Adrenal gland (tissue), 9 donors: ENCODE measurements at regions not wholly inside any gene's neighbourhood (a gene's known extent, or its start where the extent isn't known, plus 50 kb on each side); places are given as distances from the start of the nearest gene placed in this dataset.

ENCODE experiments used
- DNase-seq, 7 donors: peaks; one replicate each; pipeline ENCODE4 v3.0.0-alpha.2; 2019 to 2020
- H3K27ac ChIP-seq, 5 donors: fragments of 200-600 bp; sonication (generic) in 4 of 5; 1 replicate in 3 of 5; 2 replicates in 2 of 5; pipeline versions ENCODE4 v1.5.1 to v1.8.0; 2016 to 2020; ENCODE audit warnings: mild to moderate bottlenecking in 1 of 5
- H3K27me3 ChIP-seq: fragments of 200-600 bp; 2 replicates; pipeline ENCODE4 v1.8.0; 2021
- H3K36me3 ChIP-seq, 2 donors: fragments of 200-600 bp; replicated peaks in 1 of 2; 1 replicate in 1 of 2; 2 replicates in 1 of 2; pipeline versions ENCODE4 v1.5.1 to v1.8.0; 2018 to 2022
- H3K4me1 ChIP-seq, 2 donors: fragments of 200-600 bp; replicated peaks in 1 of 2; 1 replicate in 1 of 2; 2 replicates in 1 of 2; pipeline versions ENCODE4 v1.5.1 to v1.8.0; 2018 to 2021
- H3K4me3 ChIP-seq, 4 donors: fragments of 200-600 bp; sonication (generic) in 3 of 4; one replicate each; pipeline ENCODE4 v1.5.1; 2016 to 2018
- H3K9me3 ChIP-seq, 3 donors: fragments of 200-600 bp; sonication (generic) in 1 of 3; replicated peaks in 1 of 3; 1 replicate in 2 of 3; 2 replicates in 1 of 3; pipeline versions ENCODE4 v1.5.1 to v1.8.0; 2016 to 2021
- POLR2A ChIP-seq, 2 donors: fragments of 450-650 bp; IDR thresholded peaks; one replicate each; pipeline ENCODE4 v1.6.1; 2017; ENCODE audit warnings: antibody characterized with exemption in 2 of 2, mild to moderate bottlenecking in 2 of 2, moderate library complexity in 1 of 2
- WGBS, 4 donors: extraction: QIAGEN DNeasy Blood & Tissue Kit in 2 of 4; methylation state at CpG; one replicate each; pipeline versions ENCODE4 v1.1.5 to v1.1.7; 2013 to 2017; 5-methylcytosine and 5-hydroxymethylcytosine counted together
- intact Hi-C, 2 donors: fragments of 100-400 bp; cut with DNase I; formaldehyde crosslinking; loops; one replicate each; pipeline versions ENCODE4 v1.14.1 to v1.15.0; 2022 to 2023
- TF ChIP-seq, protein P1 (sequence below), 6 experiments: fragments of 450-650 bp in 4 of 6; fragments of 200-600 bp in 2 of 6; sonication (generic) in 1 of 6; IDR thresholded peaks; 1 replicate in 5 of 6; 2 replicates in 1 of 6; pipeline versions ENCODE4 v1.5.1 to v1.8.0; 2016 to 2021; ENCODE audit warnings: antibody characterized with exemption in 6 of 6, mild to moderate bottlenecking in 2 of 6, moderate library complexity in 1 of 6
- donor health status: healthy with polysubstance abuse.
- donor health status: Bipolar disorder and iron deficiency.
- donor health status: DM: yes; HTN: yes; CAD: no.
- donor health status: DM: no; HTN: no; CAD: no.
- donor health status: DM: no; HTN: no; CAD: no.

DNA sequence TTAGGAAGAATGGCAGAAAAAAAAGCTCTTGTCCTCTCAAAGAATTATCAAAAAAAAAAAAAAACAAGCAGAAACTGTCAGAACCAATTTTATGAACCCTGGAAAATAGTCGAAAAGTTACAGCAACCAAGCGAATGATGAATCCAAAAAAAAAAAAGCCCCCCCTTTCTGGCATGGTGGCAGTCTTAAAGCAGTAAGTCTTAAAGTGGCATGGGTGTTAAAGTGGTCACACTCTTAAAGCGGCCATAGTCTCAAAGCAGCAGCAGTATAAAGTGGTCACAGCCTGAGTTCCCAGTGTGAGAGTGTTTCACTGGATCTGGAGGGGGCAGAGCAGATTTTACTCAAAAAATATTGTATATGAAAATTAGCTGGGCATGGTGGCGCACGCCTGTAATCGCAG is 96.8 kb upstream of the RAB18 start:
- TF ChIP-seq, protein P1, sequence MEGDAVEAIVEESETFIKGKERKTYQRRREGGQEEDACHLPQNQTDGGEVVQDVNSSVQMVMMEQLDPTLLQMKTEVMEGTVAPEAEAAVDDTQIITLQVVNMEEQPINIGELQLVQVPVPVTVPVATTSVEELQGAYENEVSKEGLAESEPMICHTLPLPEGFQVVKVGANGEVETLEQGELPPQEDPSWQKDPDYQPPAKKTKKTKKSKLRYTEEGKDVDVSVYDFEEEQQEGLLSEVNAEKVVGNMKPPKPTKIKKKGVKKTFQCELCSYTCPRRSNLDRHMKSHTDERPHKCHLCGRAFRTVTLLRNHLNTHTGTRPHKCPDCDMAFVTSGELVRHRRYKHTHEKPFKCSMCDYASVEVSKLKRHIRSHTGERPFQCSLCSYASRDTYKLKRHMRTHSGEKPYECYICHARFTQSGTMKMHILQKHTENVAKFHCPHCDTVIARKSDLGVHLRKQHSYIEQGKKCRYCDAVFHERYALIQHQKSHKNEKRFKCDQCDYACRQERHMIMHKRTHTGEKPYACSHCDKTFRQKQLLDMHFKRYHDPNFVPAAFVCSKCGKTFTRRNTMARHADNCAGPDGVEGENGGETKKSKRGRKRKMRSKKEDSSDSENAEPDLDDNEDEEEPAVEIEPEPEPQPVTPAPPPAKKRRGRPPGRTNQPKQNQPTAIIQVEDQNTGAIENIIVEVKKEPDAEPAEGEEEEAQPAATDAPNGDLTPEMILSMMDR (IDR thresholded peaks at IDR 0.05) = no peak
- TF ChIP-seq POLR2A (IDR thresholded peaks at IDR 0.05) = no peak
- no peak for DNase-seq
- Histone ChIP-seq H3K27me3 (no peaks in the 10 kb centered on the region), H3K4me3 (no peak overlapping the region), H3K36me3 (no peaks in the 10 kb centered on the region), H3K4me1 (no peaks in the 10 kb centered on the region), H3K27ac (no peak overlapping the region), H3K9me3 (no peaks in the 10 kb centered on the region)
- intact Hi-C loops = no loop called here
- WGBS, 4 donors = 86 to 91% (median 88%) methylated on average over 6 of the region's 6 CpGs

DNA sequence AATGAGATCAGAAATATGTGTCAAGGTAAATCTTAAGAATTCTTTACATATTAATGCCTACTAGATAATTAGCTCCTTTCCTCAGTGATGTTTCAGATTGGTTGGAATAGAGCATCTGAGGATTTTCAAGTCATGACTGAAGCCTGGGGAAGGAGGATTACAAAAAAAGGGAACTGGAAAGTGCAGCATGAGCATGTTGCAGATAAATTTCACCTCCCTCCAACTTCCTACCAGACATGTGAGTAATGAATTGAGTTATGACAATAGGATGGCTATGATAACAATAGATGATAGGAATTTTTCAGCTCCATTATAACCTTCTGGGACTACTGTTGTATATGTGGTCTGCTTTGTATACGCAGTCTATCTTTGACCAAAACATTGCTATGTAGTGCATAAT is 104.2 kb upstream of the RAB18 start:
- WGBS, 4 donors = 0 to 59% (median 57%) methylated on average over 1 of the region's 1 CpG
- TF ChIP-seq, protein P1 (IDR thresholded peaks at IDR 0.05) = no peak
- TF ChIP-seq POLR2A (IDR thresholded peaks at IDR 0.05) = no peak

DNA sequence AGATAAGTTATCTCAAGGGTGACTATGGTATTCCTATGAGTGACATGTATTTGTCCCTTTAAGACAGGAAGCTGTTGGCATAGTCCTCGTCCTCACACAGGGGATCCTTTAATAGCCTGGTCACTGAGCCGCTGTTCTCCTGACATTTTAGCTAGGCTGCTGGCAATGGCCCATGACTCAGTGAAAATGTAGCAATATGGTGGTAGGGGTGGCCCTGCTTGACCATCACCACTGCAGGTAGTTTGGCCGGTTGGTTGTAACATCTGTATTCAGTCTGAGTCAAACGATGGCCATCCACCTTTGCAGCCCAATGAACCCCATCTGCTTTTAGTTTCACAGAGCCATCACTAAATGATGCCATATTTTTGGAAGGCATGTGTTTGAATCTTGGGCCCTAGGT is 110.1 kb upstream of the RAB18 start:
- no peak for TF ChIP-seq POLR2A (IDR thresholded peaks at IDR 0.05)
- TF ChIP-seq, protein P1 (IDR thresholded peaks at IDR 0.05) = no peak
- Histone ChIP-seq H3K4me1 (no peaks in the 10 kb centered on the region), H3K4me3 (no peak overlapping the region), H3K27me3 (peaks cover 2% of the 10 kb centered on the region), H3K9me3 (no peaks in the 10 kb centered on the region), H3K27ac (no peak overlapping the region), H3K36me3 (no peaks in the 10 kb centered on the region)
- DNase-seq = no peak
- 70 to 84% (median 80%) methylated on average over 3 to 4 of the region's 4 CpGs for WGBS, 4 donors
- intact Hi-C loops = no loop called here

More for the DNA sequence above, 104.2 kb upstream of the RAB18 start:
- DNase-seq = no peak
- H3K36me3 ChIP-seq = no peaks in the 10 kb centered on the region
- intact Hi-C loops = no loop called here
- no peaks in the 10 kb centered on the region for H3K27me3 ChIP-seq
- H3K27ac ChIP-seq = no peak overlapping the region
- no peaks in the 10 kb centered on the region for H3K4me1 ChIP-seq
- no peaks in the 10 kb centered on the region for H3K9me3 ChIP-seq
- no peak overlapping the region for H3K4me3 ChIP-seq

DNA sequence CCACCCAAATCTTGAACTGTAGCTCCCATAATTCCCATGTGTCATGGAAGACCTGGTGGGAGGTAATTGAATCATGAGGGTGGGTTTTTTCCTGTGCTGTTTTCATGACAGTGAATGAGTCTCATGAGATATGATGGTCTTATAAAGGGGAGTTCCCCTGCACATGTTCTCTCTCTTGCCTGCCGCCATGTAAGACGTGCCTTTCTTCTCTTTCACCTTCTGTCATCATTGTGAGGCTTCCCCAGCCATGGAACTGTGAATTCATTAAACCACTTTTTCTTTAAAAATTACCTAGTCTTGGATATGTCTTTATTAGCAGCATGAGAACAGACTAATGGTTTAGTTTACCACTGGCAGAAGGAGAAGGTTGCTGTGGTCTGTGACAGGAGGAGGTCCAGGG is 111.5 kb upstream of the RAB18 start:
- TF ChIP-seq POLR2A (IDR thresholded peaks at IDR 0.05) = no peak
- TF ChIP-seq, protein P1 (IDR thresholded peaks at IDR 0.05) = no peak
- WGBS, 4 donors = 85 to 90% (median 89%) methylated on average over 2 of the region's 2 CpGs
- DNase-seq = no peak
- H3K4me3 ChIP-seq = no peak overlapping the region
- no peaks in the 10 kb centered on the region for H3K9me3 ChIP-seq
- H3K4me1 ChIP-seq = no peaks in the 10 kb centered on the region
- H3K36me3 ChIP-seq = no peaks in the 10 kb centered on the region
- H3K27ac ChIP-seq = no peak overlapping the region
- intact Hi-C loops = no loop called here
- H3K27me3 ChIP-seq = peaks cover 2% of the 10 kb centered on the region
